HL-60 (cell line): ENCODE measurements at regions not wholly inside any gene's neighbourhood (a gene's known extent, or its start where the extent isn't known, plus 50 kb on each side); places are given as distances from the start of the nearest gene placed in this dataset.

Experiments
- CTCF ChIP-seq: IDR thresholded peaks from one replicate; pipeline ENCODE4 v1.5.1; 2011; ENCODE audit warnings: low read length, control low read depth, inconsistent platforms; ENCODE audit not compliant: insufficient read depth
- POLR2AphosphoS5 ChIP-seq: IDR thresholded peaks from 2 replicates; pipeline ENCODE4 v1.6.1; 2012; ENCODE audit warnings: low read depth
- REST ChIP-seq: IDR thresholded peaks from 2 replicates; pipeline ENCODE4 v1.6.1; 2012; ENCODE audit warnings: low read depth; ENCODE audit not compliant: insufficient replicate concordance

GRCh38 chr13:107665926-107666458 is 549.3 kb downstream of the LIG4 start:
- TF ChIP-seq CTCF (no peak), POLR2AphosphoS5 (no peak), REST (no peak)
